AG09319 (cell line): ENCODE measurements at regions not wholly inside any gene's neighbourhood (a gene's known extent, or its start where the extent isn't known, plus 50 kb on each side); places are given as distances from the start of the nearest gene placed in this dataset.

Experiments
- DNase-seq: peaks from one replicate; pipeline ENCODE4 v3.0.0-alpha.2; 2010; ENCODE audit warnings: low read depth; ENCODE audit errors: extremely low read depth
- TF ChIP-seq, protein P1 (sequence below): IDR thresholded peaks from 2 replicates; pipeline ENCODE4 v1.5.1; 2011; ENCODE audit warnings: low read depth, mild to moderate bottlenecking, inconsistent platforms, low read length, moderate library complexity

- TF ChIP-seq, protein P1, sequence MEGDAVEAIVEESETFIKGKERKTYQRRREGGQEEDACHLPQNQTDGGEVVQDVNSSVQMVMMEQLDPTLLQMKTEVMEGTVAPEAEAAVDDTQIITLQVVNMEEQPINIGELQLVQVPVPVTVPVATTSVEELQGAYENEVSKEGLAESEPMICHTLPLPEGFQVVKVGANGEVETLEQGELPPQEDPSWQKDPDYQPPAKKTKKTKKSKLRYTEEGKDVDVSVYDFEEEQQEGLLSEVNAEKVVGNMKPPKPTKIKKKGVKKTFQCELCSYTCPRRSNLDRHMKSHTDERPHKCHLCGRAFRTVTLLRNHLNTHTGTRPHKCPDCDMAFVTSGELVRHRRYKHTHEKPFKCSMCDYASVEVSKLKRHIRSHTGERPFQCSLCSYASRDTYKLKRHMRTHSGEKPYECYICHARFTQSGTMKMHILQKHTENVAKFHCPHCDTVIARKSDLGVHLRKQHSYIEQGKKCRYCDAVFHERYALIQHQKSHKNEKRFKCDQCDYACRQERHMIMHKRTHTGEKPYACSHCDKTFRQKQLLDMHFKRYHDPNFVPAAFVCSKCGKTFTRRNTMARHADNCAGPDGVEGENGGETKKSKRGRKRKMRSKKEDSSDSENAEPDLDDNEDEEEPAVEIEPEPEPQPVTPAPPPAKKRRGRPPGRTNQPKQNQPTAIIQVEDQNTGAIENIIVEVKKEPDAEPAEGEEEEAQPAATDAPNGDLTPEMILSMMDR, result no peak
- DNase-seq, result no peak
Observed at GRCh38 chr9:135224921-135225541, 137.6 kb downstream of the OLFM1 start.

- TF ChIP-seq, protein P1, result no peak
- DNase-seq, result no peak
Observed at GRCh38 chr9:135225619-135226228, 138.3 kb downstream of the OLFM1 start.

DNA sequence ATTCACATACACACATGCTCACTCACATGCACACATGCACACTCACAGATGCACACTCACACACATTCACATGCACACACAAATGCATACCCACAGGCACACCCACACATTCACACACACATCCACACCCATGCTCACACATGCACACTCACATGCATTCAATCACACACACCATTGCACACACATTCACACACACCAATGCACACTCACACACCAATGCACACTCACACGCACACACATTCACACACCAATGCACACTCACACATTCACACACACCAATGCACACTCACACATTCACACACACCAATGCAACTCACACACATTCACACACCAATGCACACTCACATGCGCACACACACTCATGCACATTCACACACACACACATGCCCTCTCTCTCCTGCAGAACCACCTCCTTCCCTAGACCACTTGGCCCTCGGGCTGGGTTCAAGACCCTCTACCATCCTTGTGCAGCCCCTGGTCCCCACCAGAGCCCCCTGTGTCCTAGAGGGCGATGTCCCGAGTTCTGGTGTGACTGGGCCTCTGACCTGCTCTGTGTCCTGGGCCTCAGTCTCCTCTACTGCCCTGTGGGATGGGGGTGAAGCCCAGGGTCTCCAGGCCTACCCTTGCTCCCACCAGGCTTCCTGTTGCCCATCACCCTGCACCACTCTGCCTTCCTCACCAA, 139.0 kb downstream of the OLFM1 start:
- DNase-seq, result no peak
- TF ChIP-seq, protein P1, result no peak

DNA sequence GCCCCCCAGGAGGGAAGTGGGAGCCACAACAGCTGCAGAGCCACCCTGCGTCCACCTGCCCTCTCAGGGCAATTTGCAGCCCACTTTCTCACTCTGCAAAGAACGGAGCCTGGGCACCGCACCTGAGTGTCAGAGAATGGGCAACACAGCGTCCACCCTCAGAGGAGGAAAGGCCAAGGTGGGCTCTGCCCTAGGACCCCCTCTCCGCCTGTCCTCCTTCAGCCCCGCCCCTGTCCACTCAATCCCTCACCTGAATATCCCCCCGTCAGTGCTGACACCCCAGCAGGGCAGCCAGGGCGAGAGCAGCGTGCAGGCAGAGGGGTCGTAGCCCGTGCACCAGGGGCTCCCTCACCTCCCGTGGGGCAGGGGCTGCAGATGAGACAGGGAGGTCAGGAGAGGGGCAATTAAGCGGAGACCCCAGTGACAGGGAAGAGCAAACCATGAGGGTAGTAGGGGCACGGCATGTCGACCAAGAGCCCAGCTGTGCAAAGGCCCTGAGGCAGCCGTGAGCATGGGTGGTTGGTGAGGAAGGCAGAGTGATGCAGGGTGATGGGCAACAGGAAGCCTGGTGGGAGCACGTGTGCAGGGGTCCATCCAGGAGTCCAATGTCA, 140.3 kb downstream of the OLFM1 start:
- TF ChIP-seq, protein P1, result no peak

DNA sequence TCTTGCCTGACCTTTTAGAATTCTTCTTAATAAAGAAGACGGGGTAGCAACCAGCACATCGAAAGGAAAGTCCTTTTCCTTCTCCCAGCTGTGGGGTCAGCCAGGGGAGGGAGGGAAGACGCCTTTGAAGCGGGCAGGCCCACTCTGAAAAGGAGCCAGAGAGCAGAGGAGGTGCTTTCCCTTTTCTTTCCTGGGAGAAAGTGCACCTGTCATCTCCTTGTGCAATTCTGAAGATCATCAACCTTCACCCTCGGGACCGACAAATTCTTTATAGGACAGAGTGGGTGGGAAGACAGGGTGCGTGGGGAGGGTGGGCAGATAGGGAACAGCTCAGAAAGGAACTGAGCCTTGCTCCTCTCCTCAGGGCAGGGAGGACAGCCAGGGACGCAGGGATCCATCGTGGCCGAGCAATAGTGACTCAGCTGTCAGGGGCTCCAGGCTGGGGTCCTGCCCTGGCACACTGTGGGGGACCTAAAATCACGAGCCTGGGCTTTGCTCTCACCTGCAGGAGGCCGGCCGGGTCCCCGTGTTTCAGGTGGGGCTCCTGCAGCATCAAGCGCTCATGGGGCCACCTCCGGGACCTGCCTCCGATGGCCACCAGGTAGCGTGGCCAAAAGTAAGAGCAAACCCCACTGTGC, 141.0 kb downstream of the OLFM1 start:
- no peak for DNase-seq
- TF ChIP-seq, protein P1, result no peak

More for the DNA sequence above, 140.3 kb downstream of the OLFM1 start:
- no peak for DNase-seq

- TF ChIP-seq, protein P1, result no peak
- no peak for DNase-seq
Observed at GRCh38 chr9:135228983-135229625, 141.6 kb downstream of the OLFM1 start.
